GM12892 (cell line): ENCODE measurements at regions not wholly inside any gene's neighbourhood (a gene's known extent, or its start where the extent isn't known, plus 50 kb on each side); places are given as distances from the start of the nearest gene placed in this dataset.
"Not testable (repeated sequence)": the region's sequence is repeated elsewhere in the genome, so short reads cannot be mapped to it uniquely, and the experiment has no call there.

Source experiments
- POLR2AphosphoS5 ChIP-seq: IDR thresholded peaks from 2 replicates; pipeline ENCODE4 v1.6.1; 2011; ENCODE audit warnings: low read depth, low read length, control low read depth
- TAF1 ChIP-seq: IDR thresholded peaks from 2 replicates; pipeline ENCODE4 v1.6.1; 2011; ENCODE audit warnings: low read depth, mild to moderate bottlenecking, control low read depth, low read length, borderline replicate concordance

DNA sequence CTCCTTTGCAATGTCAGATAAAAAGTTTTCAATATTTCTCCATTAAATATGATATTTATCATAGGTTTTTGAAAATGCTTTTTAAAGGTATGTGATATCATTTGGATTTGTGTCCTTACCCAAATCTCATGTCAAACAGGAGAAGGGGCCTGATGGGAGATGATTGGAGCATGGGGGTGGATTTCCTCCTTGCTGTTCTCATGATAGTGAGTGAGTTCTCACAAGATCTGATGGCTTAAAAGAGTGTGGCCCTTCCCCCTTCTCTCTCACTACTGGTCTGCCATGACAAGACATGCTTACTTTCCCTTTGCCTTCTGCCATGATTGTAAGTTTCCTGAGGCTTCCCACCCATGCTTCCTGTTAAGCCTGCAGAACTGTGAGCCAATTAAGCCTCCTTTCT, 90.0 kb downstream of the GYPE start:
- not testable (repeated sequence) for TF ChIP-seq TAF1, POLR2AphosphoS5
